ENCODE measurements at regions not wholly inside any gene's neighbourhood (a gene's known extent, or its start where the extent isn't known, plus 50 kb on each side); places are given as distances from the start of the nearest gene placed in this dataset.

GRCh38 chr13:61838568-61838967 is 422.9 kb upstream of the PCDH20 start:
- TF ChIP-seq, protein P1, sequence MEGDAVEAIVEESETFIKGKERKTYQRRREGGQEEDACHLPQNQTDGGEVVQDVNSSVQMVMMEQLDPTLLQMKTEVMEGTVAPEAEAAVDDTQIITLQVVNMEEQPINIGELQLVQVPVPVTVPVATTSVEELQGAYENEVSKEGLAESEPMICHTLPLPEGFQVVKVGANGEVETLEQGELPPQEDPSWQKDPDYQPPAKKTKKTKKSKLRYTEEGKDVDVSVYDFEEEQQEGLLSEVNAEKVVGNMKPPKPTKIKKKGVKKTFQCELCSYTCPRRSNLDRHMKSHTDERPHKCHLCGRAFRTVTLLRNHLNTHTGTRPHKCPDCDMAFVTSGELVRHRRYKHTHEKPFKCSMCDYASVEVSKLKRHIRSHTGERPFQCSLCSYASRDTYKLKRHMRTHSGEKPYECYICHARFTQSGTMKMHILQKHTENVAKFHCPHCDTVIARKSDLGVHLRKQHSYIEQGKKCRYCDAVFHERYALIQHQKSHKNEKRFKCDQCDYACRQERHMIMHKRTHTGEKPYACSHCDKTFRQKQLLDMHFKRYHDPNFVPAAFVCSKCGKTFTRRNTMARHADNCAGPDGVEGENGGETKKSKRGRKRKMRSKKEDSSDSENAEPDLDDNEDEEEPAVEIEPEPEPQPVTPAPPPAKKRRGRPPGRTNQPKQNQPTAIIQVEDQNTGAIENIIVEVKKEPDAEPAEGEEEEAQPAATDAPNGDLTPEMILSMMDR (IDR thresholded peaks at IDR 0.05): no peak
- TF ChIP-seq POLR2A (IDR thresholded peaks at IDR 0.05): no peak
